ENCODE measurements at regions not wholly inside any gene's neighbourhood (a gene's known extent, or its start where the extent isn't known, plus 50 kb on each side); places are given as distances from the start of the nearest gene placed in this dataset.

GRCh38 chr9:115398313-115398650 is 280.3 kb upstream of the TNC start:
- Histone ChIP-seq H3K36me3 (no peaks in the 10 kb centered on the region), H3K4me3 (ENCODE audit: low read depth, low read length) (no peak overlapping the region), H3K27me3 (ENCODE audit: insufficient read depth, low read depth, severe bottlenecking) (no peaks in the 10 kb centered on the region), H3K27ac (no peak overlapping the region), H3K9me3 (ENCODE audit: severe bottlenecking) (peaks cover 4% of the 10 kb centered on the region)
- DNase-seq: no peak
- TF ChIP-seq CTCF (IDR thresholded peaks at IDR 0.05; ENCODE audit: low read depth, low read length): no peak

- Histone ChIP-seq H3K27ac (no peak overlapping the region), H3K27me3 (ENCODE audit: insufficient read depth, low read depth, severe bottlenecking) (no peaks in the 10 kb centered on the region)
- TF ChIP-seq CTCF (IDR thresholded peaks at IDR 0.05; ENCODE audit: low read depth, low read length): no peak
Measured at GRCh38 chr9:115398996-115399395, 281.0 kb upstream of the TNC start.

GRCh38 chr9:115400796-115401195 is 282.8 kb upstream of the TNC start:
- TF ChIP-seq CTCF (IDR thresholded peaks at IDR 0.05; ENCODE audit: low read depth, low read length): no peak
- Histone ChIP-seq H3K9me3 (ENCODE audit: severe bottlenecking) (peaks cover 5% of the 10 kb centered on the region), H3K27me3 (ENCODE audit: insufficient read depth, low read depth, severe bottlenecking) (no peaks in the 10 kb centered on the region), H3K4me3 (ENCODE audit: low read depth, low read length) (no peak overlapping the region), H3K27ac (no peak overlapping the region), H3K36me3 (no peaks in the 10 kb centered on the region)
- no peak for DNase-seq

More at GRCh38 chr9:115398996-115399395, 281.0 kb upstream of the TNC start:
- DNase-seq: no peak
- Histone ChIP-seq H3K9me3 (ENCODE audit: severe bottlenecking) (peaks cover 5% of the 10 kb centered on the region), H3K4me3 (ENCODE audit: low read depth, low read length) (no peak overlapping the region), H3K36me3 (no peaks in the 10 kb centered on the region)

- TF ChIP-seq CTCF (IDR thresholded peaks at IDR 0.05; ENCODE audit: low read depth, low read length): no peak
- H3K4me3 ChIP-seq (ENCODE audit: low read depth, low read length): no peak overlapping the region
- no peak for DNase-seq
- no peak overlapping the region for H3K27ac ChIP-seq
- no peaks in the 10 kb centered on the region for H3K36me3 ChIP-seq
- H3K27me3 ChIP-seq (ENCODE audit: insufficient read depth, low read depth, severe bottlenecking): no peaks in the 10 kb centered on the region
- peaks cover 5% of the 10 kb centered on the region for H3K9me3 ChIP-seq (ENCODE audit: severe bottlenecking)
Measured at GRCh38 chr9:115401756-115402327, 283.9 kb upstream of the TNC start.

GRCh38 chr9:115403753-115404152 is 285.8 kb upstream of the TNC start:
- H3K27me3 ChIP-seq (ENCODE audit: insufficient read depth, low read depth, severe bottlenecking): no peaks in the 10 kb centered on the region
- peaks cover 5% of the 10 kb centered on the region for H3K9me3 ChIP-seq (ENCODE audit: severe bottlenecking)
- TF ChIP-seq CTCF (IDR thresholded peaks at IDR 0.05; ENCODE audit: low read depth, low read length): no peak
- no peak overlapping the region for H3K4me3 ChIP-seq (ENCODE audit: low read depth, low read length)
- DNase-seq: no peak
- no peak overlapping the region for H3K27ac ChIP-seq
- no peaks in the 10 kb centered on the region for H3K36me3 ChIP-seq

- Histone ChIP-seq H3K27me3 (ENCODE audit: insufficient read depth, low read depth, severe bottlenecking) (no peaks in the 10 kb centered on the region), H3K36me3 (no peaks in the 10 kb centered on the region), H3K9me3 (ENCODE audit: severe bottlenecking) (peaks cover 5% of the 10 kb centered on the region), H3K4me3 (ENCODE audit: low read depth, low read length) (no peak overlapping the region), H3K27ac (no peak overlapping the region)
- no peak for TF ChIP-seq CTCF (IDR thresholded peaks at IDR 0.05; ENCODE audit: low read depth, low read length)
- DNase-seq: no peak
Measured at GRCh38 chr9:115404311-115404710, 286.4 kb upstream of the TNC start.

Data from WERI-Rb-1 (cell line).